ENCODE measurements at regions not wholly inside any gene's neighbourhood (a gene's known extent, or its start where the extent isn't known, plus 50 kb on each side); places are given as distances from the start of the nearest gene placed in this dataset.

DNA sequence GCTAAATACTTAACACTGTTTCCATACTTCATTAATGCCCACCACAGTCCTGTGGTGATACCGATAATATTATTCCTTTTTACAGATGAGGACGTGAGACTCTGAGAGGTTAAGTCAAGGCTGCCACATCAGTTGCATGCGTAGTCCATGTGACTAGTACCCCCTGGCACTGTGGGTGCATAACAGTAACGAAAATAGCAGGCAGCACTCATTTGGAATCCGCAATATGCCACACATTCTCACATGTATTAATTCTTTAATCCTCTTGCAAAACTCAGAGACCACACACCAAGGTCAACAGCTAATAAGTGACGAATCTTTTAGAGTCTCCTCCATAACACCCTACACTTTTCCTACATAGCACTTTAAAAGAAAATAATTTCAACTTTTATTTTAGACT lies 99.5 kb upstream of the HABP2 start:
- peaks cover 20% of the 10 kb centered on the region for H3K27me3 ChIP-seq (ENCODE audit: low read depth, low read length)
- no peak overlapping the region for H3K27ac ChIP-seq (ENCODE audit: low read length)
- TF ChIP-seq, protein P1, sequence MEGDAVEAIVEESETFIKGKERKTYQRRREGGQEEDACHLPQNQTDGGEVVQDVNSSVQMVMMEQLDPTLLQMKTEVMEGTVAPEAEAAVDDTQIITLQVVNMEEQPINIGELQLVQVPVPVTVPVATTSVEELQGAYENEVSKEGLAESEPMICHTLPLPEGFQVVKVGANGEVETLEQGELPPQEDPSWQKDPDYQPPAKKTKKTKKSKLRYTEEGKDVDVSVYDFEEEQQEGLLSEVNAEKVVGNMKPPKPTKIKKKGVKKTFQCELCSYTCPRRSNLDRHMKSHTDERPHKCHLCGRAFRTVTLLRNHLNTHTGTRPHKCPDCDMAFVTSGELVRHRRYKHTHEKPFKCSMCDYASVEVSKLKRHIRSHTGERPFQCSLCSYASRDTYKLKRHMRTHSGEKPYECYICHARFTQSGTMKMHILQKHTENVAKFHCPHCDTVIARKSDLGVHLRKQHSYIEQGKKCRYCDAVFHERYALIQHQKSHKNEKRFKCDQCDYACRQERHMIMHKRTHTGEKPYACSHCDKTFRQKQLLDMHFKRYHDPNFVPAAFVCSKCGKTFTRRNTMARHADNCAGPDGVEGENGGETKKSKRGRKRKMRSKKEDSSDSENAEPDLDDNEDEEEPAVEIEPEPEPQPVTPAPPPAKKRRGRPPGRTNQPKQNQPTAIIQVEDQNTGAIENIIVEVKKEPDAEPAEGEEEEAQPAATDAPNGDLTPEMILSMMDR (IDR thresholded peaks at IDR 0.05; ENCODE audit: low read depth, low read length): no peak
- TF ChIP-seq EZH2phosphoT487 (IDR thresholded peaks at IDR 0.05; ENCODE audit: low read depth): no peak
- H3K4me2 ChIP-seq (ENCODE audit: low read length): no peak overlapping the region
- H3K36me3 ChIP-seq (replicated peaks; ENCODE audit: low read depth, low read length): no peaks in the 10 kb centered on the region
- H3K9me3 ChIP-seq (ENCODE audit: insufficient read depth, low read length): no peaks in the 10 kb centered on the region
- H3K4me1 ChIP-seq (ENCODE audit: low read length): peaks cover 6% of the 10 kb centered on the region
- H4K20me1 ChIP-seq (ENCODE audit: insufficient read depth, low read length): no peaks in the 10 kb centered on the region
- H3K4me3 ChIP-seq (ENCODE audit: low read length): no peak overlapping the region
- no peak overlapping the region for H3K9ac ChIP-seq (ENCODE audit: low read length)
- H3K79me2 ChIP-seq (ENCODE audit: low read length): no peaks in the 10 kb centered on the region
- H2AFZ ChIP-seq (ENCODE audit: low read depth, low read length): no peak overlapping the region

DNA sequence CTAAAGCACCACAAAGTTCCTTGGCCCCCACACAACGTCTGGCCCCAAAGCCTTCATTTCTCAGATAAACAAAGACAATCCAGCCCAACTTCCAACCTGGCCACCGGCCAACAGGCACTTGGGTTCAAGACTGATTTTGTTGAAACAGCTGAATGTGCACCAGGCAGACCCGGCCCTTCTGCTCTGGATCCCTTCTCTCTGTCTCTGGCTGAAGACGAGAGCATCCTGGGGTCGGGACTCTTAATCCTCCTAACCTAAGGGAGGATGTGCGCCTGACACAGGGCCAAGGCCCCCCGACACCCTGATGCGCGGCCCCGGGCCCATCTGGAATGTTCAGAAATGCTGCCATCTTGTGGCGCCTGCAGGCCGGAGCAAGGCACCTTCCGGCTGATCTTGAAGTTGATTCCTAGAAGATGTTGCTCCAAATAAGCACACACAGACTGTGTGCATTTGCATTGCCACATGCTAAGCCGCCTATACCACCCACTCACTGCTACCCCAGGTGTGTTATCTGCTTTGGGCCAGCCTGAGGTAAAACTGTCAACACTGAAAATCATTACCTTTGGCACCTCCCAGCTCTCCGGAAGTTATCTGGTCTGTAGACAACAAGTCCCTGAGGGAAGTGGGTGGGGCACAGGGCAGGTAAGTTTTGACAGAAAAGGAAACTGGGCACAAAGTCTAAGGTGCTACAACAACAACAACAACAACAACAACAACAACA lies 98.4 kb upstream of the HABP2 start:
- Histone ChIP-seq H3K27me3 (ENCODE audit: low read depth, low read length) (peaks cover 14% of the 10 kb centered on the region), H3K4me1 (ENCODE audit: low read length) (peaks cover 6% of the 10 kb centered on the region), H3K9me3 (ENCODE audit: insufficient read depth, low read length) (no peaks in the 10 kb centered on the region), H2AFZ (ENCODE audit: low read depth, low read length) (peak overlapping the region; percentile 88), H3K9ac (ENCODE audit: low read length) (no peak overlapping the region), H3K4me2 (ENCODE audit: low read length) (peak overlapping the region; percentile 65), H3K36me3 (replicated peaks; ENCODE audit: low read depth, low read length) (no peaks in the 10 kb centered on the region), H3K27ac (ENCODE audit: low read length) (no peak overlapping the region), H3K4me3 (ENCODE audit: low read length) (peak overlapping the region; percentile 41), H4K20me1 (ENCODE audit: insufficient read depth, low read length) (no peaks in the 10 kb centered on the region), H3K79me2 (ENCODE audit: low read length) (no peaks in the 10 kb centered on the region)
- TF ChIP-seq, protein P1 (IDR thresholded peaks at IDR 0.05; ENCODE audit: low read depth, low read length): peak; percentile 73
- TF ChIP-seq EZH2phosphoT487 (IDR thresholded peaks at IDR 0.05; ENCODE audit: low read depth): no peak

DNA sequence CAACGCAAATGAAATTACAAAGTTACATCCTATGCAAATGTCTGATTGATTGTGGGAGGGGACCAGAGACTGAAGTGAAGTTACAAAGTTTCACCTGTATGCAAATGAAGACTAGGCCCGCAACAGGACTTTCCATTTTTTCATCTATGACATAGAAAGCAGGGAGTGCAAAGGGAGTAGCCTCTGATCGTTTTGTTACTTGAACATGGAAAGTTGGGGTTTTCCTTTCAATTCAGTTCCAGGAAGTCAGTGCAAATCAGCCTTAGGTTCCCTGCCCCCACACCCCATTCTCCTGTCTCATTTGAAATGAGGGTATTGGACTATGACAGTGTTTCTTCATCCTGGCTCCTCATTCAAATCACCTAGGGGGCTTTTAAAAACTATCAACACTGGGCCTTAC lies 96.9 kb upstream of the HABP2 start:
- peaks cover 14% of the 10 kb centered on the region; the same call in 1 of the 2 replicates for H3K27me3 ChIP-seq (ENCODE audit: low read depth, low read length)
- no peak overlapping the region for H3K4me3 ChIP-seq (ENCODE audit: low read length)
- no peak overlapping the region for H2AFZ ChIP-seq (ENCODE audit: low read depth, low read length)
- H3K9ac ChIP-seq (ENCODE audit: low read length): no peak overlapping the region
- TF ChIP-seq, protein P1 (IDR thresholded peaks at IDR 0.05; ENCODE audit: low read depth, low read length): no peak
- TF ChIP-seq EZH2phosphoT487 (IDR thresholded peaks at IDR 0.05; ENCODE audit: low read depth): no peak
- H3K27ac ChIP-seq (ENCODE audit: low read length): no peak overlapping the region
- no peak overlapping the region for H3K4me2 ChIP-seq (ENCODE audit: low read length)
- no peaks in the 10 kb centered on the region for H4K20me1 ChIP-seq (ENCODE audit: insufficient read depth, low read length)
- no peaks in the 10 kb centered on the region for H3K9me3 ChIP-seq (ENCODE audit: insufficient read depth, low read length)
- no peaks in the 10 kb centered on the region for H3K79me2 ChIP-seq (ENCODE audit: low read length)
- H3K4me1 ChIP-seq (ENCODE audit: low read length): peaks cover 6% of the 10 kb centered on the region
- H3K36me3 ChIP-seq (replicated peaks; ENCODE audit: low read depth, low read length): no peaks in the 10 kb centered on the region

GRCh38 chr10:113456741-113457140 lies 96.1 kb upstream of the HABP2 start:
- Histone ChIP-seq H3K27me3 (ENCODE audit: low read depth, low read length) (peaks cover 12% of the 10 kb centered on the region; the same call in 1 of the 2 replicates), H3K4me1 (ENCODE audit: low read length) (peaks cover 6% of the 10 kb centered on the region), H3K9ac (ENCODE audit: low read length) (no peak overlapping the region), H3K27ac (ENCODE audit: low read length) (no peak overlapping the region), H3K9me3 (ENCODE audit: insufficient read depth, low read length) (no peaks in the 10 kb centered on the region), H3K4me2 (ENCODE audit: low read length) (no peak overlapping the region), H2AFZ (ENCODE audit: low read depth, low read length) (no peak overlapping the region), H4K20me1 (ENCODE audit: insufficient read depth, low read length) (no peaks in the 10 kb centered on the region), H3K79me2 (ENCODE audit: low read length) (no peaks in the 10 kb centered on the region), H3K36me3 (replicated peaks; ENCODE audit: low read depth, low read length) (no peaks in the 10 kb centered on the region), H3K4me3 (ENCODE audit: low read length) (no peak overlapping the region)
- no peak for TF ChIP-seq EZH2phosphoT487 (IDR thresholded peaks at IDR 0.05; ENCODE audit: low read depth)
- TF ChIP-seq, protein P1 (IDR thresholded peaks at IDR 0.05; ENCODE audit: low read depth, low read length): no peak

Measured in OCI-LY3 (cell line).